ENCODE measurements at regions not wholly inside any gene's neighbourhood (a gene's known extent, or its start where the extent isn't known, plus 50 kb on each side); places are given as distances from the start of the nearest gene placed in this dataset.

DNA sequence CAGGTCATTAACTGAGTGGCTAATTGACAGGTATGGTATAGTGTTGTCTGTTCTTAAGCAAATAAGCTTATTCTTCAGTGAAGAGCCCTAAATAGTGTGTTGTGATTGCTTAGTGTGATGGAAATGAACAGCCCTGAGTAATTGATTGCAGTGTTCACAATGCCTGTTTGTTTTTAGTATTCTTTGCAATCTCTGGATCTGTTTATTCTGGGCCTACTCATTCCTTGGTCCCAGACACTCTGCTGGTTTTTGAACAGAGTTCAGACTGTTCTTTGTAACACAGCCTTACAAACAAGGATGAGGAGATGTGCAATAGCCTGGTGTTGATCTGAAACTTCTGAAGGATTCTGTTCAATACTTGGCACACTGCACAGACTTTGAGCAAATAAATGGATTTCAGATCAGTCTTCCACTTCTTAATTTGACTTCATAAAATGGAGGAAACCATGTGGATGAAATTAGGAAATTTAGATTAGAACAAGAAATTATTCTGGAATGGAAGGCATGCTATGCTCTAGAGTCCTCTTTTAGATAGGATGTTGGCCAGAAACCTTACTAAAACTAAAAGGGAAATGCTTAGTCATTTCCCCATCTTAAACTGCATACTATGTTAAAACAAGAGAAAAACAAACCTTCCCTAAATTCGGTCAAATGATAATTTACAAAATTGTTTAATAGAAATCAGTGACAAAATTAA is 444.2 kb upstream of the SEMA3D start:
- no peak for FAIRE-seq

- no peak for FAIRE-seq
Observed at GRCh38 chr7:85627791-85628586, 441.1 kb upstream of the SEMA3D start.

DNA sequence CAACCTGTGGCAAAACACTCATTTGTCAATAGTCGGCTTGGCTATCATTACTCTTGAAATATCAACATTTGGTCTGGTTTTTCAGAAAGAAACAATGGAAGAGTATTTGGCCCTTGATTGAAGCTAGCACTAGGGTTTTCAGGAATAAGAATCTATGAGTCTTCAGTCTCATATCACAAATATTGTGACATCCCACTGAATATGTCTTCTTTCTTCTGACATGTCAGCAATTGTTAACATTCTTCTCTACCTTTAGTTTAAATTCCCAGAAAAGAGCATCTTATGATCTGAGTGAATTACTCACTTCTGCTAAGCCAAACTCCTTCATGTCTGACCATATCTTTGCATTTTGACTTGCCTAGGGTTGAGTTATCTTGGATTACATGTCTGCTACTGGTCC is 435.2 kb upstream of the SEMA3D start:
- FAIRE-seq, result no peak

GRCh38 chr7:85620936-85621685 is 434.3 kb upstream of the SEMA3D start:
- FAIRE-seq, result no peak

- no peak for FAIRE-seq
Observed at GRCh38 chr7:85619236-85619635, 432.4 kb upstream of the SEMA3D start.

- no peak for FAIRE-seq
Observed at GRCh38 chr7:85614684-85615083, 427.8 kb upstream of the SEMA3D start.

- FAIRE-seq, result no peak
Observed at GRCh38 chr7:85612514-85612913, 425.7 kb upstream of the SEMA3D start.

DNA sequence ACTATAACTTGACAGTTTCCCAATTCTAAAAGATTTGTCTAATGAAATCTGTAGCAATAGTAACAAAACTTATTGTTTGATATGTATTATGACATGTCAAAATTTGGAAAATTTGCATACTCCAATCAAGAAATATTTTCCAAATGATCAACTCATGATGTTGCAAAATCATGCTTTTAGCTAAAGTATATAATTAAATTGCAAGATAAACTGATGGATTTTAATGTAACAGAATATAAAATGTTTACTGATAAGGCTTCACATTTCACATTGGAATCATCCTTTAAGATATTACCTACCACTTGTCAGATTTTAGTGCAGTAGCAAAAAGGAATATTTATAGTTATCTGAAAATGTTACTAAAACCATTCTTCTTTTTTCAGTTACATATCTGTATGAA is 421.9 kb upstream of the SEMA3D start:
- no peak for FAIRE-seq

- FAIRE-seq, result no peak
Observed at GRCh38 chr7:85602196-85602595, 415.3 kb upstream of the SEMA3D start.

GRCh38 chr7:85600395-85600794 is 413.5 kb upstream of the SEMA3D start:
- no peak for FAIRE-seq

GRCh38 chr7:85596827-85597226 is 410.0 kb upstream of the SEMA3D start:
- FAIRE-seq, result no peak

GRCh38 chr7:85595750-85596178 is 408.9 kb upstream of the SEMA3D start:
- FAIRE-seq, result no peak

GRCh38 chr7:85593355-85593754 is 406.5 kb upstream of the SEMA3D start:
- FAIRE-seq, result no peak

DNA sequence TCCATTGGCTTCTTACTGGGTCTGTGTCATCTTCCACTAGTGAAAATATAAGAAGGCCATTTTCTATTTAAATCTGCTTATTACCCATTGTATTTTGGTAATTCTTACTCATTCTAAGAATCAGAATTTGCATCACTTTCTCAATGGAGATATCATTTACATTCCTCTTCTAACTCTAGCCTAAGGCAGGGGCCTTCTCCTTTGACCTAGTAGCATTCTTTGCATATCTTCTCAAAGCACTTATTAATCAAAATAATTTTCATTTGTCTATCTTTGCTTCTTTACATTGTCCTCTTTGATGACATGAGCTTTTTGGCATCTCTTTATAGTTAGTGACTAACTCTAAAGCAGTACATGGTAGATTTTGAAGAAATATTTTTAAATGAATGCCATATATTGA is 400.9 kb upstream of the SEMA3D start:
- no peak for FAIRE-seq

- FAIRE-seq, result no peak
Observed at GRCh38 chr7:85586091-85586490, 399.2 kb upstream of the SEMA3D start.

DNA sequence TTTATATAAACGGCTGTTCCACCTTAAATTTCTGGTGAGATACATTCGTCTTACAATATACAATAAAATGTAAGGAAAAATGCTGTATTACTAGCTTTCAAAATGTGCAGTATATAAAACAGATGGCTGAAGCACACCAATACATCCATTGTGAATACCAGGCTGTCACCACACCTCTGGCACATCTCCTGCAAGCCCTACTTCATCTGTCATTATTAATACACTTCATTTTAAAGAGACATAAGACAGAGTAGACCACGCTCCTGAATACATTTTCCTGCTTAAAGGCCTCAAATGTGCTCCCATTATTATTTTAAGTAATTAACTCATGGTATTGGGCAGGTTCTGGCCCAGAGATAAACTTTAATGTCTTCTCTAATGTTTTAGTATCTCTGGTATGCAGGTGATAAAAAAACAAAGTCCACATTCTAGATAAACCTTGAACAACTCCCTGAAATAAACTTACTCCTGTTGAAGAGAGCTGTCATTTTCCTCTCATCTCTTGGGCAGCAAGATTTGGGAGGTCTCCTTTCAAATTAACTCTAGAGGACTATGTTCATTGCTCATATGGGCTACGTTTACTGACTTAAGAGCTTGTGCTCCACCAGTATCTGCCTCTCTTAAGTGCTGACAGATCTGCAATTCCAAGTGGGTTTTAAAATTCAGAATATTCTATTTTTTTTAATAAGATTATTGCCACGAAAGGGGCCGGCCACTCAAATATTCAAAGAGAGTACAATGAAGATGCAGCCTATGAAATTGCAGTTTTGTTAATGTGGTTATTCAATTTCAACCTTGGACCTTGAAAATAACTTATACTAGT is 396.5 kb upstream of the SEMA3D start:
- no peak for FAIRE-seq

GRCh38 chr7:85573844-85574243 is 387.0 kb upstream of the SEMA3D start:
- FAIRE-seq, result no peak

DNA sequence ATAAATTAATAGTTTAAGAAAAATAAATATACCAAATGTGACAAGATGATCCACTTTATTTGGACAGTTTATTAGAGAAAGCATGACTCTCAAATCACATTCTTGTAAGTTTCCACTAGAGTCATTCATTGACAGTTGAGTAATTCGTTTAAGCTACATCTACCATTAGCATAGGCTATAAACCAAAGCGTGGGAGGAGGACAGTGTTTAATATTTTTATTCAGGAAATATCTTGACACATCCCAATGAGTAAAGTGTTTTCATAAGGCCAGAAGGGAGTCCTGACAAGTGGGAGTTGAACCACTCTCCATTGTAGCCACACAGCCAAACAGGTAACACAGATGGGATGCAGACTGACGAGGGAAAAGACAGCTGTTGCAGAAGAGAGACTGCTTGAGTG is 386.5 kb upstream of the SEMA3D start:
- no peak for FAIRE-seq

DNA sequence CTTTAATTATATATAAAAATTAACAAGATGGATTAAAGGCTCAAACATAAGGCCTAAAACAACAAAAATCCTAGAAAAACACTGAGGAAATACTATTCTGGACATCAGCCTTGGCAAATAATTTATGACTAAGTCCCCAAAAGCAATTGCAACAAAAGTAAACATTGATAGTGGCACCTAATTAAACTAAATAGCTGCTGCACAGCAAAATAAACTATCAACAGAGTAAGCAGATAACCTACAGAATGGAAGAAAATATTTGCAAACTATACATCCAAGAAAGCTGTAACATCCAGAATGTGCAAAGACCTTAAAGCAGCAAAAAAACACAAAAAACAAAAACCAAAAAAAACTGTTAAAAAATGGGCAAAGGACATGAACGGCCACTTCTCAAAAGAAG is 384.0 kb upstream of the SEMA3D start:
- FAIRE-seq, result no peak

DNA sequence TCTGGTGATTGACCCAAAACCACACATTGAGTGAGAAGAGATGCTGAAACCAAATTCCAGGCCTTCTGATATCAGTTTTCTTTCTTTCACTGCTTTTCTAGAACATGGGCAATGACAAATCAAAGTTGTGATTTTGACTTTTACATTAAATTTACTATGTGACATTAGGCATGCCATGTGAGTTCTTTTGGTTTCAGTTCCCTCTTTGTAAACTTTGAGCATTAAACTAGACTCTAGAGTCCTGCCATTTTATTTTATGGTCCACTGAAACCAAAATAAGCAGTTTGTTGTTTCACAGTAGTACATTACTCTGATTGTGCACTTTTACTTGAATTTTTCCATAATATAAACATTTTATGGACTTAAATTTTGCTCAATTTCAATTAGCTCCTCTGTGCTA is 381.1 kb upstream of the SEMA3D start:
- FAIRE-seq, result no peak

- FAIRE-seq, result no peak
Observed at GRCh38 chr7:85566095-85566794, 379.4 kb upstream of the SEMA3D start.

DNA sequence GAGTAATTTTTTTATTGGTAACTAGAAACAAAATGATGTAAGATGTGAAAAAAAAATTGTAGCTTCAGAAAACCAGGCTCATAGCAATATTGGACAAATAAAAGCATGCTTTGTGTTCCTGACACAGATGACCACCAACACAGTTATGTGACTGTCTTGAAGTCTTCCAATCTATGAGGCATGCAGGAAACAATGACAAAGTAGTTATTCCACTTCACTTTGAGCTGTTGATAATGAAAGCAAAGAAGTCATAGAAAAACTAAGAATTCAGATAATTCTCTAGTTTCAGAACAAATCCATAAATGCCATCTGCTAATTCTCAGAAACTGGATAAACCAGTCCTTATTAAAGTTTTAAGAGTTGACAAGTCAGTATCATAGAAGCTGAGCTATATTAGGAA is 378.4 kb upstream of the SEMA3D start:
- FAIRE-seq, result no peak

Data from A204.1 (cell line).